Gastroesophageal sphincter (tissue), 4 donors: ENCODE measurements at regions not wholly inside any gene's neighbourhood (a gene's known extent, or its start where the extent isn't known, plus 50 kb on each side); places are given as distances from the start of the nearest gene placed in this dataset.

Experiments
- ATAC-seq: fragments of 150-250 bp; one replicate; pipeline ENCODE4 v1.9.1; 2016; ENCODE audit warnings: mild to moderate bottlenecking, moderate library complexity
- H3K27ac ChIP-seq, 4 donors: fragments of 200-600 bp; sonication (generic) in 3 of 4; 1 replicate in 3 of 4; 2 replicates in 1 of 4; pipeline ENCODE4 v1.5.1; 2016 to 2019
- H3K27me3 ChIP-seq: fragments of 200-600 bp; sonication (generic); one replicate; pipeline ENCODE4 v1.5.1; 2019
- H3K36me3 ChIP-seq, 2 donors: fragments of 200-600 bp; sonication (generic); one replicate each; pipeline ENCODE4 v1.5.1; 2019; ENCODE audit warnings: control low read depth in 1 of 2
- H3K4me1 ChIP-seq, 3 donors: fragments of 200-600 bp; sonication (generic); 1 replicate in 2 of 3; 2 replicates in 1 of 3; pipeline ENCODE4 v1.5.1; 2016 to 2019; ENCODE audit warnings: control low read depth in 2 of 3
- H3K4me3 ChIP-seq, 2 donors: fragments of 200-600 bp; sonication (generic); one replicate each; pipeline ENCODE4 v1.5.1; 2019; ENCODE audit warnings: mild to moderate bottlenecking in 1 of 2, moderate library complexity in 1 of 2
- H3K9me3 ChIP-seq, 3 donors: fragments of 200-600 bp; sonication (generic); one replicate each; pipeline ENCODE4 v1.5.1; 2017 to 2019; ENCODE audit warnings: control low read depth in 2 of 3
- CTCF ChIP-seq, 4 experiments: fragments of 200-600 bp in 2 of 4; fragments of 450-650 bp in 2 of 4; sonication (generic) in 1 of 4; IDR thresholded peaks; one replicate each; pipeline ENCODE4 v1.5.1; 2017 to 2019; ENCODE audit warnings: antibody characterized with exemption in 4 of 4, mild to moderate bottlenecking in 2 of 4, moderate library complexity in 2 of 4
- EP300 ChIP-seq: sonication (generic); formaldehyde crosslinking; IDR thresholded peaks from one replicate; pipeline ENCODE4 v1.6.1; 2017; ENCODE audit warnings: antibody characterized with exemption, mild to moderate bottlenecking
- POLR2A ChIP-seq, 2 donors: fragments of 450-650 bp; IDR thresholded peaks; one replicate each; pipeline ENCODE4 v1.6.1; 2017; ENCODE audit warnings: antibody characterized with exemption in 2 of 2, mild to moderate bottlenecking in 2 of 2, moderate library complexity in 1 of 2
- POLR2AphosphoS5 ChIP-seq: sonication (generic); formaldehyde crosslinking; IDR thresholded peaks from one replicate; pipeline ENCODE4 v1.6.1; 2017; ENCODE audit warnings: antibody characterized with exemption
- WGBS, 2 donors: methylation state at CpG; one replicate each; pipeline ENCODE4 v1.1.5; 2018; ENCODE audit warnings: low coverage in 1 of 2; 5-methylcytosine and 5-hydroxymethylcytosine counted together

GRCh38 chr3:25906132-25906906, 116.4 kb downstream of the OXSM start:
- Histone ChIP-seq H3K4me3 (no peak overlapping the region), H3K27ac (no peak overlapping the region), H3K27me3 (no peaks in the 10 kb centered on the region), H3K36me3 (no peaks in the 10 kb centered on the region), H3K9me3 (no peaks in the 10 kb centered on the region), H3K4me1 (peaks cover 0 to 26% (median 0%) of the 10 kb centered on the region in 3 donors)
- WGBS, 2 donors = 71 to 79% methylated on average over 4 of the region's 4 CpGs
- ATAC-seq = no peak
- TF ChIP-seq POLR2A (IDR thresholded peaks at IDR 0.05) (no peak), CTCF (IDR thresholded peaks at IDR 0.05) (no peak), POLR2AphosphoS5 (no peak), EP300 (no peak)

GRCh38 chr3:25907081-25907480, 117.2 kb downstream of the OXSM start:
- H3K36me3 ChIP-seq = no peaks in the 10 kb centered on the region
- no peak for ATAC-seq
- WGBS, 2 donors = 35 to 40% methylated on average over 2 of the region's 2 CpGs
- no peaks in the 10 kb centered on the region for H3K27me3 ChIP-seq
- no peak overlapping the region for H3K4me3 ChIP-seq
- H3K9me3 ChIP-seq = no peaks in the 10 kb centered on the region
- H3K4me1 ChIP-seq = peaks cover 0 to 26% (median 0%) of the 10 kb centered on the region in 3 donors
- H3K27ac ChIP-seq = no peak overlapping the region
- TF ChIP-seq EP300 (no peak), CTCF (IDR thresholded peaks at IDR 0.05) (no peak), POLR2A (IDR thresholded peaks at IDR 0.05) (no peak), POLR2AphosphoS5 (no peak)

GRCh38 chr3:25910105-25910504, 120.2 kb downstream of the OXSM start:
- H3K4me1 ChIP-seq = peaks cover 0 to 23% (median 0%) of the 10 kb centered on the region in 3 donors
- WGBS, 2 donors = 68 to 70% methylated on average over 2 of the region's 2 CpGs
- H3K36me3 ChIP-seq = no peaks in the 10 kb centered on the region
- H3K27ac ChIP-seq = no peak overlapping the region
- no peaks in the 10 kb centered on the region for H3K9me3 ChIP-seq
- H3K4me3 ChIP-seq = no peak overlapping the region
- ATAC-seq = no peak
- no peaks in the 10 kb centered on the region for H3K27me3 ChIP-seq
- no peak for TF ChIP-seq POLR2AphosphoS5
- no peak for TF ChIP-seq EP300
- TF ChIP-seq POLR2A (IDR thresholded peaks at IDR 0.05) = no peak
- no peak for TF ChIP-seq CTCF (IDR thresholded peaks at IDR 0.05)

GRCh38 chr3:25910997-25911396, 121.1 kb downstream of the OXSM start:
- ATAC-seq = no peak
- 80 to 84% methylated on average over 2 to 4 of the region's 4 CpGs for WGBS, 2 donors
- H3K27me3 ChIP-seq = no peaks in the 10 kb centered on the region
- no peak overlapping the region for H3K27ac ChIP-seq
- no peaks in the 10 kb centered on the region for H3K36me3 ChIP-seq
- no peak overlapping the region for H3K4me3 ChIP-seq
- peaks cover 0 to 14% (median 0%) of the 10 kb centered on the region in 3 donors for H3K4me1 ChIP-seq
- no peak for TF ChIP-seq POLR2A (IDR thresholded peaks at IDR 0.05)
- TF ChIP-seq CTCF (IDR thresholded peaks at IDR 0.05) = no peak
- TF ChIP-seq EP300 = no peak
- TF ChIP-seq POLR2AphosphoS5 = no peak
- no peaks in the 10 kb centered on the region for H3K9me3 ChIP-seq
